GM19463 (cell line): ENCODE measurements at regions not wholly inside any gene's neighbourhood (a gene's known extent, or its start where the extent isn't known, plus 50 kb on each side); places are given as distances from the start of the nearest gene placed in this dataset.
"Not testable (repeated sequence)": the region's sequence is repeated elsewhere in the genome, so short reads cannot be mapped to it uniquely, and the experiment has no call there.

Source experiments
- ATAC-seq: cut with Tn5 transposase; IDR thresholded peaks from one replicate; pipeline ENCODE4 v1.9.1; 2021; ENCODE audit warnings: mild to moderate bottlenecking, moderate library complexity; ENCODE audit not compliant: unreplicated experiment

DNA sequence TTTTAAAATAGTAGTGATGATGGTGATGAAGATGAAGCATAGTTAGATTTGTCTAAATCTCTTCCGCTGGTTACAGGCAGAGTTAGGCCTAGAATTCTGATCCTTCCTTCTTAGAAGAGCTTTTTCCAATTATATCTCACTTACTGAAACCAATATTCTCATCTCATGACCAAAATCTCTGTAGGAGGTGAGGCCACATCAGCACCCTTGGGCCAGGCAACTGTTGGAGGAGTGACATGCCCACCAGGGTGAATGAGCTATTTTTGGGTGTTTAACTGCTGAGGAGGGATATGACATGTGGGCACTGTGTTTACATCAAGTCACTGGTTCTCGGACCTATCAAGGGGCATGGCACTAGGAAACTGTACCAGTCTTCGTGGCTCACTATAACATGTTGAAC, 102.2 kb upstream of the SLC24A3 start:
- no peak for ATAC-seq

DNA sequence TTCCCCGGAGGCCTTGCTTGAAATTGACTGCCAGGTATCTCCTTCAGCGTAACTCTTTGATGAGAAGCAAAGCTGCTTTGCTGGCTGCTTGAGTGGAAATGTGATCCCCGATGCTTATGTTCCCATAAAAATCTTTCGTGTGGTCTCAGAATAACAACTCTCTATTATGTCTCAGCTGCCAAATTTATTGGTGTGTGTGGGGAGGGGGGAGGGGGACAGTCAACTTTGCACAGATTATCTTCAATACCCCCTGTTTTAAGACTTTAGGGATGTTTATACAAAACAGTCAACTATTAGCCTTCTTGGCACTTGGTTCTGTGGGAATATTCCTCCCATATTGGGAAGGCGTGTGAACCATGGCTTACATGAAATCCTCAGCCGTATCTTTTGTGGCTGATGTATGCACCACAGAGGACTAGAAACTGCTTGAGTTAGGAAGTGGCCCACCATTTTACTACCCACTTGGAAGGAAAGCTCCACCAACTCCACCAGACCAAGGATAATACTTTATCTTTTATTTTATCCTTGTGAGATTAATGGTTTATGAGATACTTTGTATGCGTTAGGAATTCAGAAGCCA, 101.5 kb upstream of the SLC24A3 start:
- ATAC-seq, result no peak

DNA sequence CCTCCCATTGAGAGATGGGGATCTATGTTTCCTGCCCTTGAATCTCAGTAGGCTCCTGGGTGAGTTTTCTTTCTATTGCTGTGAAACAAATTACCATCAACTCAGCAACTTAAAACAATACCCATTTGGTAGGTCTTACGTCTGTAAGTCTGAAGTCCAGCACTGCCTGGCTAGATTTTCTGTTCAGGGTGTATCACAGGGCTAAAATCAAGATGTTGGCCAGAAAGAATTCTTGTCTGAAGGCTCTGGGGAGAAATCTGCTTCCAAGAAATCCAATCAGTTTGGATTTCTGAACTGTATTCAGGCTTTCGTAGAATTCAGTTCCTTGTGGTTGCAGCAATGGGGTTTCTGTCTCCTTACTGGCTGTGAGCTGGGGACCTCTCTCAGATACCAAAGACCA, 99.6 kb upstream of the SLC24A3 start:
- no peak for ATAC-seq

DNA sequence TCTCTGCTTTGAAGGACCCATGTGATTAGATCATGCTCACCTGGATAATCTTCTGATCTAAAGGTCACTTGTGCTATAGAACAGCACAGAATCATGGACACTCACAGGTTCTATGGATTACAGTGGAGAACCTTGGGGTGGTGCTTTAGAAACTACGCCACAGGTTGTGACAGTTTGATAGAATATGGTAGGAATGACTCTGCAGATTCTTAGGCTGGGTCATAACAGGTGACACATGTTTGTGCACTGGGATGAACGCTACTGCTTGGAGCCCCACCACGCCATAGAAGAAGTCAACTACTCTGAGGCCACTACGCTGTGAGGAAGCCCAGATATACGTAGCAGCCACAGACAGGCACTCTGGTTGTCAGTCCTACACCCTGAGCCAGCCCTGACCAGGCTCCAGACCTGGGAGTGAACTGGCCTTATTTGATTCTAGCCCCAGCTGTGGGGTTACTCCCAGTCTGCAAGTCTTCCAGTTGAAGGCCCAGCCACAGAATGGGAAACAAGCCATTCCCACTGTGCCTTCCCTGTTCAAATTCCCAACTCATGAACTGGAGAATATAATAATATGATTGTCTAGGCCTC, 99.0 kb upstream of the SLC24A3 start:
- ATAC-seq, result no peak

DNA sequence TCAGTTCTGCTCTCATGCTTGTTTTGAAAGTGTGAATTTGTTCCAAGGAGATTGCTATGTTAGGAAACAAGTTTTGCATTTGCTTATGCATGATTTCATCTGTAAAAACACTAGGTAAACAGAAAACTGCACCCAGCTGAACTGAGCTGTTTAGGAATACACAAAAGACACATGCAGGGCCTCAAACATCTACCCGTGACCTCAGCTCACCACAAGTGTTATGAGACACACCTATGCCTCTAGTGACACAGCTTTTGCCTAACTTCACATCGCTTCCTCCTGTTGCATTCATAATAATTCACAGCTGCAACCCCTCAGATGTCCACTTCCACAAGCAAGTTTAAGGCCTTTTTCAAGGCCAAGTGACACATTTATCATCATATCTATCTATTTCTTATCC, 98.0 kb upstream of the SLC24A3 start:
- ATAC-seq, result no peak

DNA sequence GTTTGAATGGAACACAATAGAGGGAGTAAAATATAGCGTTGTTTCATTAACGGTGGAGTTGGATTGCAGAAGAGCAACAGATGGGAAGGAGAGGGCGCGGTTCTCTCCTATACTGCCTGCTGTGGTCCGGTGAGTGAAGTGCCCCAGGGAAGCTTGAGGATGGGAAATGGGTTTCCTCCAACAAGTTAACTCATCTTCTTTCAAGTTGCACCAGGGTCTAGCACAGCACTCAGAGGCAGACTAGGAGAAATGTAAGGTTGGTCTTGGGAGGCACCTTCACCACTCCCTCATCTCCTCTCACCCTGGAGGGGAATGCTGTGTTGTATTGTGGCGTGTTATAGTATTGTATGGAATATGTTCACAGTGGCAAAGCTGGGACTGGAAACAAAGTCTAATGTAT, 96.9 kb upstream of the SLC24A3 start:
- ATAC-seq, result no peak

DNA sequence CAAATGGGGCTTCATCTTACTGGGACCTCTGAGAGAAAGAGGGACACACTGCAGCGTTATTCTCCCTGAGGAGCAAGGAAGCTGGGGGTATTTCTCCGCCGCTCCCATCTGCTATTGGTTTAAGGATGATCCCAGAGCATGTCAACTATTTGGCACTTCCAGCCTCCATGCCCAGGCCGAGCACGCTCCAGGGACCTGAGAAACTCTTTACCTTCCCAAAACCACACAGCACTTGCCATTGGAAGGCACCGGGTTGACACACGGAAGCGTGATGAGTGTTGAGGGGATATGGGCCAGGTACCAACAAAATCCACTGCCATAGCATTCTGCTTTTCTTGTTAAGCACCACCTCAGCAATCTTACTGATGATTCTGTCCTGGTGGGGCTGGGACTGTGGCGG, 92.4 kb upstream of the SLC24A3 start:
- no peak for ATAC-seq

DNA sequence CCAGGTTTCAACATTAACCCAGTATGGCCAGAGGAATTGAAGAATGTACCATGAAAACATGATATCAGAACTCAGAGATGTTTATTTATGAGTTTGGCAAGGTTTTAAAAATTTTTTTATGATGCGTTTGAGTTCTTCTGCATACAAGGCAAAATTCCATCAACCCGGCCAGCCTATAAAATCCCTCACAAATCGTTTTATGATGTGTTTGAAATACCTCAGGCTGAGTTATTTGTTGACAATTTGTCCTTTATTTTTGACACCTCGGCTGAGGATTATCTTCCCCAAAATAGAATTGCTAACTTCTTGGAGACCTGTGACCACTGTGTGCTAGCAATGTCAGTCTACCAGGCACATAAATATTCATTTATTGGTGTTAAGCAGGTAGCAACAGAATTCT, 91.9 kb upstream of the SLC24A3 start:
- ATAC-seq, result no peak

DNA sequence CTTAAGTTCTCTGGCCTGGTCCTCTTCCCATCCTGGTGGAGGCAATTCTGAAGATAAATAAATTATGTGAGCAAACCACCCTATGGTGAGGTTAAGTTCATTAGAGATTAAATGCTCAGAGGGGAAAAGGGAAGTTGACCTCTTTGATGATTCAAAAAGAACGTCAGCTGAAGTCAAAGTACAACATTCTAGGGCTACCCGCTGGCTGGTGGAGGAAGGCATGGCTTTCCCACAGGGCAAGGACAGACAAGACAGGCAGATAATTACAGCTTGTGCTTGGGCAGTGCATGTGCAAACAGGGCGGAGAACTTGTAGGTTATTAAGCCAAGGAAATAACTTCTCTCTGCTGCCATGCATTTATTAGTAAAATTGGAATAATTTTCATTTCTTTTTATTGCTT, 91.0 kb upstream of the SLC24A3 start:
- no peak for ATAC-seq

DNA sequence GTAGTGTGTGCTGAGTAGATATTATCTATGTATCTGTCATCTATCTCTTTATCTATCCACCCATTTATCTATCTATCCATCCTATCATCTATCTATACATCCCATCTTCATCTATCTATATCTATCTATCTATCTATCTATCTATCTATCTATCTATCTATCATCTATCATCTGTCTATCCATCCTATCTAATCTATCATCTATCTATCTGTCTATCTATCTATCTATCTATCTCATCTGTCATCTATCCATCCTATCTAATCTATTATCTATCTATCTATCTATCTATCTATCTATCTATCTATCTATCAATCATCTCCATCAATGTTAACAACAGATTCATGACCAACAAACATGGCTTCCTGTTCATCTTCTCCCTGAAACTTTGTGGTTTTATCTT, 90.5 kb upstream of the SLC24A3 start:
- no peak for ATAC-seq

DNA sequence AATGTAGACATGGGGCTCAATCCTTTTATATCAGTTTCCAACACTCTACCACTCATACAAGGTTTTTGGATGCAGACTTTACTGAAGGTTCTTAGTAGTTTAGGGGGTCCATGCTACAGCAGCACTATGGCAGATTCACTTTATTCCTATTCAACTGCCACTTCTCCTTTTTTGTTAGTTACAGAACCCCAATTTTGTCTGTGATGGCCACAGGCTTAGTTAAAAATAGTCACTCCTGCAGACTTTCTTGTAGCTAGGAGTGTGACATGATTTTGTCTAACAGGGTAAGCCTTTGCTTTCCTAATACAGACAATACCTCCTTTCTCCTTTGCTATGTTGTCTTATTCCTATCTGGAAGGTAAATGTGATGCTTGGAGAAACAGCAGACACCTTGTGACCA, 90.0 kb upstream of the SLC24A3 start:
- ATAC-seq, result no peak

DNA sequence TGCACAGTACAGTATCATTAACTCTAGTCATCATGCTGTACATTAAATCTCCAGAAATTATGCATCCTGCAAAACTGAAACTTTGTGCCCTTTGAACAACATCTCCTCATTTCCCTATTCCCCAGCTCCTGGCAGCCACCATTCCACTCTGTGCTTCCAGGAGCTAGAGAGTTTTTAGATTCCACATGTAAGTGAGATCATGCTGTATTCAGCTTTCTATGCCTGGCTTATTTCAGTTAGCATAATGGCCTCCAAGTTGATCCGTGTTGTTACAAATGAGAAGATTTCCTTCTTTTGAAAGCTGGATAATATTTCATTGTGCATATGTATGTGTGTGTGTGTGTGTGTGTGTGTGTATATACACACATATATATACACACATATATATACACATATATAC, 86.9 kb upstream of the SLC24A3 start:
- ATAC-seq, result no peak

DNA sequence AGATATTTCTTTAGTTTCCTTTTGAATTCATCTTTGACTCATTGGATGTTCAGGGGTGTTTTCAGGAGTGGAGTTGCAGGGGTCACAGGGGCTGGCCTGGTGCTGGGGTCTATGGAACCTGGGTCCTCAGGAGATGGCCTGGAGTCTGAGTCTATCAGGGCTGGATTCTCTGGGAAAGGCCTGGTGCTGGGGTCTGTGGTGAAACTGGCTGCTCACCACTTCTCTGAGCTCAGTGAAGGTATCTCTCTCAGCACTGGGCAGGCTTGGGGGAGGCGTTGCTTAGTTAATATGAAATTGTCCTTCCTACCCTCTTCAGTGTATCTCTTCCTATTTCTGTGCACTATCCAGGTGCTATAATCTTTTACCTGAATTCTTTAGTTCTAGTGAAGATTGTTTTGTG, 83.1 kb upstream of the SLC24A3 start:
- ATAC-seq, result no peak

DNA sequence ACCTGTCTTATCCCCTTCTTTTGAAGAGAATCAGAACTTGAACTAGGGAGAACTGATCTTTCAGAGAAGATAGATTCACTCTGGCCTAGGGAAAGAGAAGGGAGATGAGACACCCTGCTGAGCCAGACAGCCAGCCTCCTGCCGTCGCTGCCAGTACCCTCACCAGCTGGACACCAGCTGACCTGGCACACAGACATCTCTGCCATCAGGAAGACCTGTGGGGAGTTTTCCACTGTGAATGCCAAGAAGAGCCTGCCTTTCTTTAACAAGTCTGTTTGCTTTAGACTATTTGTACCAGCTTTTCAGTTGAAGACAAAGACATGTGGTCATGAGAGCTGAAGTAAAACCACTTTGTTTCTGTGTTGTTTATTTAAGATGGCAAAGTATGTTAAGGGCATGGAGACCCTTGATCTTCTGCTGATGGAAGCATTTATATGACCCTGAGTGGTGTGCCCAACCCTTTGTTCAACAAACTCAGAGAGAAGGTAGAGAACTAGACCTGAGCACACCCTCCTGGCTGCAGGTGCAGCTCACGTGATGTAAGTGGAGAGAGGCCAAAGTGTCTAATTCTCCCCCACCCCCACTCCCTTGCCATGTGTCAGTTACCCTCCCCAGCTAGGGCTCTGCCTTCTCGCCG, 82.3 kb upstream of the SLC24A3 start:
- no peak for ATAC-seq

DNA sequence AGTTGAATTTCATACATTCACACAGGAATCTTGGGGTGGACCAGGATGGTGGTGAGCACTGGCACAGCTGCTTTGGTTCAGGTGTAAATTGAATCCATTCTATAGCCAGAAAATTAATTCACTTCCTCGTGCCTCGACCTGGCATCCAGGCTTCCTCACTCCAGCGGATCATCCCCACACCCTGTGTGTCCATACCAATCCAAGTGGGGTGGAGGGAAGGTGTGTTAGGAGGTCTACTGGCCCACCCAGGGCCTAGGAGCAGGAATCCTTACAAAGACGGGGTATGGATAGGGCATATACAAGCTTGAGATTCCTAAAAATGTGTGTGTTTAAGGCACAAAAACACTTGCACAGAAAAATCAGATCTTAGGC, 81.8 kb upstream of the SLC24A3 start:
- no peak for ATAC-seq

DNA sequence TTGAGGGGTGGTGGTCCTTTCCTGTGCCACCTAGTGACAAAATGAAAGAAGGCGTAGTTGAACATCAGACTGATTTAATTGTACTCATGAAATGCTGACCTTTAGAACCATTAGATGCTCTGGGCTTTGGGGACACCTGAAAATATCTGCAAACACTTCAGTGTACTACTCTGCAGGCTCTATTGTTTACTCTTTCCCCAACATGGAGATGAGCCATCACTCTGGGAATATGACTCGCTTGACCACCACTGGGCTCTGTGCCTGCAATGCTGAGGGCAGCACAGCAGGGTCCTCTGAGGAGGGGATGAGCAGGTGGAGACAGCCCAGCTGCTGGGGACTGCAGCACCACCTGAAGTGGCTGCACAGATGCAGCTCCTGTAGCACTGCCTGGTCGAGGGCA, 74.8 kb upstream of the SLC24A3 start:
- no peak for ATAC-seq

DNA sequence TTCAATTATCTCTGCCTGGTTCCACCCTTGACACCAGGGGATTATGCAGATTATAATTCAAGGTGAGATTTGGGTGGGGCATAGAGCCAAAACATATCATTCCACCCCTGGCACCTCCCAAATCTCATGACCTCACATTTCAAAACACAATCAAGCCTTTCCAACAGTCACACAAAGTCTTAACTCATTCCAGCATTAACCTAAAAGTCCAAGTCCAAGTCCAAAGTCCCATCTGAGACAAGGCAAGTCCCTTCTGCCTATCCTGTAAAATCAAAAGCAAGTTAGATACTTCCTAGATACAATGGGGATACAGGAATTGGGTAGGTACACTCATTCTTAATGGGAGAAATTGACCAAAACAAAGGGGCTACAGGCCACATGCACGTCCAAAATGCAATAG, 73.7 kb upstream of the SLC24A3 start:
- ATAC-seq, result no peak

DNA sequence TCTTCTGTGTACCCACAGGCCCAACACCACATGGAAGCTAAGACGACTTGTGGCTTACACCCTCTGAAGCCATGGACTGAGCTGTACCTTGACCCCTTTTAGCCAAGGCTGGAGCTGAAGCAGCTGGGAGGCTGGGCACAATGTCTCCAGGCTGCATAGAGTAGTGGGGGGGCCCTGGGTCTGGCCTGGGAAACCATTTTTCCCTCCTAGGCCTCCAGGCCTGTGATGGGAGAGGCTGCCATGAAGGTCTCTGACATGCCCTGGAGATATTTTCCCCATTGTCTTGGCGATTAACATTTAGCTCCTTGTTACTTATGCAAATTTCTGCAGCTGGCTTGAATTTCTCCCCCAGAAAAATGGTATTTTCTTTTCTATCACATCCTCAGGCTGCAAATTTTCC, 72.9 kb upstream of the SLC24A3 start:
- not testable (repeated sequence) for ATAC-seq

DNA sequence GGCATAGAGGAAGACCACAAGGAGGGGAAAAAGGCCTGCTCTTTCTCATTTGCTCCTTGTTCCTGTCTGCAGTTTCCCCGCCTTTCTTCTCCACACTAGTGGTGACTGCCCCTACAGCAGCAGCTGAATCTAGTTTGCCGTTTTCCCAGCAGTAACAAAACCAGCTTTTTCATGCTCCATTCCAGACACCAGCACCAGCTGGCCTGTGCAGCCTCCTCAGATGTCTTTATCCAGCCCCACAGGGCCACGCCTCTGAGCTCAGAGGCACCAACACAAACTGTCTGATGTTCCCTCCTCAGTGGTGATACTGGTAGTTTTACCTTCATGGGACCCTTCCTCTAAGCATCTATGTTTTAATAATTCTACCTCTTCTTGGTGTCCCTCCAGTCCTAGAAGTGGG, 70.4 kb upstream of the SLC24A3 start:
- no peak for ATAC-seq

DNA sequence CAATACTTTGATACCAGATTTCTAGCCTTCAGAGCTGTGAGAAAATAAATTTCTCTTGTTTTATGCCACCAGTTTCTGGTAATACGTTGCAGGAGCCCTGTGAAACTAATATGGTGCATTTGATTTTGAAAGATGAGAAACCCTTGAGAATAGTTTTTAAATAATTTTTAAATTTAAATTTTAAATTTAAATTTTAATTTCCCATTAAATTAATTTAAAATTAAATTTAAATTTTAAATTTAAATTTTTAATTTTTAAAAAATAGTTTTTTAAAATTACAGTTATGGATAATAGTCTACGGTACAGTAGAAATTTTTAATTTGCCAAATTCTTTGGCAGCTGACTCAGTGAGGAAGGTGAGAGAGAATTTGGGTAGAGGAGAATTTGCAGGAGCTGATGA, 68.6 kb upstream of the SLC24A3 start:
- ATAC-seq, result no peak

DNA sequence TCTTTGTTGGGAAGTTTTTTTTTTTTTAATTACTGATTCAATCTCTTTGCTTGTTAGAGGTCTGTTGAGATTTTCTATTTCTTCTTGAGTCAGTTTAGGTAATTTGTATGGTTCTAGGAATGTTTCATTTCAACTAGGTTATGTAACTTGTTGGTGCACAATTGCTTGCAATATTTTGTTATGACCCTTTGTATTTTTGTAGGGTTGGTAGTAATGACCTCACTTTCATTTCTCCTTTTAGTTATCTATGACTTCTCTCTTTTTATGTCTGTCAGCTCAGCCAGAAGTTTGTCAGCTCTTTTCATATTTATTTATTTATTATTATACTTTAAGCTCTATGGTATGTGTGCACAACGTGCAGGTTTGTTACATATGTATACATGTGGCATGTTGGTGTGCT, 51.1 kb upstream of the SLC24A3 start:
- ATAC-seq, result no peak
